ENCODE measurements at regions not wholly inside any gene's neighbourhood (a gene's known extent, or its start where the extent isn't known, plus 50 kb on each side); places are given as distances from the start of the nearest gene placed in this dataset.

GRCh38 chr11:37364246-37364839, 766.3 kb upstream of the RAG2 start:
- TF ChIP-seq CTCF (IDR thresholded peaks at IDR 0.05) (no peak), POLR2A (IDR thresholded peaks at IDR 0.05) (no peak)

Data from uterus (tissue), 2 donors.